WTC11 (cell line): ENCODE measurements at regions not wholly inside any gene's neighbourhood (a gene's known extent, or its start where the extent isn't known, plus 50 kb on each side); places are given as distances from the start of the nearest gene placed in this dataset.

Experiments
- CTCF ChIP-seq: fragments of 200-600 bp; IDR thresholded peaks from 2 replicates; pipeline ENCODE4 v1.8.0; 2022; ENCODE audit warnings: antibody characterized with exemption
- PRDM15 ChIP-seq: sonication (generic); formaldehyde crosslinking; IDR thresholded peaks from 2 replicates; pipeline ENCODE4 v1.8.0; 2022; ENCODE audit warnings: missing genetic modification reagents
- RELA ChIP-seq: sonication (generic); formaldehyde crosslinking; IDR thresholded peaks from 2 replicates; pipeline ENCODE4 v1.8.1; 2022; ENCODE audit warnings: missing genetic modification reagents, mild to moderate bottlenecking, borderline replicate concordance

GRCh38 chr11:29093416-29094120 lies 923.3 kb downstream of the KCNA4 start:
- TF ChIP-seq PRDM15 (CRISPR knock-in tag): no peak
- TF ChIP-seq RELA (CRISPR knock-in tag): no peak
- no peak for TF ChIP-seq CTCF
